ENCODE measurements at regions not wholly inside any gene's neighbourhood (a gene's known extent, or its start where the extent isn't known, plus 50 kb on each side); places are given as distances from the start of the nearest gene placed in this dataset.

DNA sequence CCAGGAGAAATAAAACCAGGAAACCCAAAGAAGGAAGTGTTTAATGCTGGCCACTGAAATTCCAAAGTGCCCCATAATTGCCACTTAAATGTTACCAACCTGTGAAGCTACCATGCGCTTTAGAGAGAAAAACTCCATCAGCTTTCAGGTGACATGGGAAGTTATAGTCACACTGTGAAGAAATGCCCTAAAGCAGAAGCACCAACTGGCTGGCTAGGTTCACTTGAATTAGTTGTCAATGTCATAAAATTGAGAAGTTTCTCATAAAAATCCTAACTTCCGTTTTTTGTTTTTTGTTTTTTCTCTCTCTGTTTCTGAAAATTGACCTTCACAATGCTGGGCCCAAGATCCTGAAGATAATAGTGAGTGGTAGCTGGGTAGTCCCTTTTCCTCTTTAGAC, 167.9 kb upstream of the CTNNB1 start:
- Histone ChIP-seq H3K79me1 (ENCODE audit: insufficient read depth, low read depth, low read length, poor library complexity, severe bottlenecking) (no peaks in the 10 kb centered on the region), H3K14ac (ENCODE audit: insufficient read depth, low read length) (no peak overlapping the region), H4K5ac (ENCODE audit: insufficient read length, low read depth, low read length) (no peak overlapping the region), H2BK15ac (ENCODE audit: low read depth, low read length) (no peak overlapping the region), H3K23me2 (ENCODE audit: insufficient read length, low read depth, low read length, poor library complexity, severe bottlenecking) (no peaks in the 10 kb centered on the region), H3K9me3 (ENCODE audit: control insufficient read depth, low read depth, low read length) (no peaks in the 10 kb centered on the region), H4K91ac (ENCODE audit: insufficient read length, low read depth, low read length) (no peak overlapping the region), H3K27me3 (ENCODE audit: insufficient read depth, low read length) (no peaks in the 10 kb centered on the region), H2AK5ac (ENCODE audit: insufficient read length, low read length) (no peak overlapping the region), H3T11ph (ENCODE audit: low read length) (no peak overlapping the region), H2BK120ac (ENCODE audit: low read depth, low read length, poor library complexity, severe bottlenecking) (no peak overlapping the region), H3K56ac (ENCODE audit: insufficient read length, low read depth, low read length) (no peak overlapping the region), H2BK20ac (ENCODE audit: low read depth, low read length, poor library complexity, severe bottlenecking) (no peak overlapping the region), H2BK12ac (ENCODE audit: insufficient read length, low read depth, low read length) (no peak overlapping the region), H3K27ac (ENCODE audit: insufficient read length, low read depth, low read length) (no peak overlapping the region), H3K4me1 (ENCODE audit: insufficient read depth, low read length) (0 out of 2 replicates have a peak, but pooled peaks cover 2% of the 10 kb centered on the region), H3K4me2 (ENCODE audit: insufficient read depth, insufficient read length, low read length) (no peak overlapping the region), H2AFZ (ENCODE audit: low read length) (no peak overlapping the region), H3K9ac (ENCODE audit: extremely low read depth, insufficient read length, low read length) (no peak overlapping the region), H2BK5ac (ENCODE audit: insufficient read length, low read length) (no peak overlapping the region), H3K79me2 (ENCODE audit: insufficient read depth, low read length) (no peaks in the 10 kb centered on the region), H4K20me1 (ENCODE audit: control insufficient read depth, insufficient read depth, insufficient read length) (no peaks in the 10 kb centered on the region), H4K8ac (replicated peaks; ENCODE audit: insufficient read length, low read depth, low read length) (no peak overlapping the region), H3K23ac (ENCODE audit: insufficient read length, low read depth, low read length) (no peak overlapping the region), H3K18ac (ENCODE audit: insufficient read length, low read depth, low read length) (no peak overlapping the region), H3K4ac (ENCODE audit: low read depth, low read length) (no peak overlapping the region)
- WGBS (ENCODE audit: extremely low coverage, insufficient read length, low lambda C conversion rate), result no CpG with 5 or more reads among the region's 2 CpGs
- Mint-ChIP-seq H3K27ac (no peak overlapping the region), H3K9me3 (peaks cover 13 to 16% of the 10 kb centered on the region in 2 experiments), H3K27me3 (ENCODE audit: low read depth) (no peaks in the 10 kb centered on the region; the same call in none of the 2 replicates), H3K36me3 (ENCODE audit: insufficient read depth in 1 of 3, low read depth in 3 of 3) (peaks cover 10 to 12% (median 11%) of the 10 kb centered on the region in 3 experiments; a peak in 6 of 7 replicates), H3K4me3 (no peak overlapping the region), H3K4me1 (peaks cover 3% of the 10 kb centered on the region in 2 experiments; a peak in 2 of 4 replicates)
- TF ChIP-seq, protein P1, sequence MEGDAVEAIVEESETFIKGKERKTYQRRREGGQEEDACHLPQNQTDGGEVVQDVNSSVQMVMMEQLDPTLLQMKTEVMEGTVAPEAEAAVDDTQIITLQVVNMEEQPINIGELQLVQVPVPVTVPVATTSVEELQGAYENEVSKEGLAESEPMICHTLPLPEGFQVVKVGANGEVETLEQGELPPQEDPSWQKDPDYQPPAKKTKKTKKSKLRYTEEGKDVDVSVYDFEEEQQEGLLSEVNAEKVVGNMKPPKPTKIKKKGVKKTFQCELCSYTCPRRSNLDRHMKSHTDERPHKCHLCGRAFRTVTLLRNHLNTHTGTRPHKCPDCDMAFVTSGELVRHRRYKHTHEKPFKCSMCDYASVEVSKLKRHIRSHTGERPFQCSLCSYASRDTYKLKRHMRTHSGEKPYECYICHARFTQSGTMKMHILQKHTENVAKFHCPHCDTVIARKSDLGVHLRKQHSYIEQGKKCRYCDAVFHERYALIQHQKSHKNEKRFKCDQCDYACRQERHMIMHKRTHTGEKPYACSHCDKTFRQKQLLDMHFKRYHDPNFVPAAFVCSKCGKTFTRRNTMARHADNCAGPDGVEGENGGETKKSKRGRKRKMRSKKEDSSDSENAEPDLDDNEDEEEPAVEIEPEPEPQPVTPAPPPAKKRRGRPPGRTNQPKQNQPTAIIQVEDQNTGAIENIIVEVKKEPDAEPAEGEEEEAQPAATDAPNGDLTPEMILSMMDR (conservative IDR thresholded peaks at IDR 0.05), result no peak
- DNase-seq, result no peak

Data from H9 (cell line).